ENCODE measurements at regions not wholly inside any gene's neighbourhood (a gene's known extent, or its start where the extent isn't known, plus 50 kb on each side); places are given as distances from the start of the nearest gene placed in this dataset.

DNA sequence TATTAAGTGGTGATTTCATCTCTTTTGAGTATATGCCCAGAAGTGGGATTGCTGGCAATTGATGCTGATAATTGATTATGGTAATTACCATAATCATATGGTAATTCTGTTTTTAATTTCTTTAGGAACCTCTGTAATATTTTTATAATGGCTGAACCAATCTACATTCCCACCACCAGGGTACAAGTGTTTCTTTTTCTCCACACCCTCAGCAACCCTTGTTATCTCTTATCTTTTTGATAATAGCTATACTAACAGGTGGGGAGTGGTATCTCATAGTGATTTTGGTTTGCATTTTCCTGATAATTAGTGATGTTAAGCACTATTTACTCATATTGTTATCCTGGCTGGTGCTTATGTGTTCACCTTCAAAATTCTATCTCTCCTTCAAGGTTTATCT lies 212.6 kb downstream of the FMR1NB start:
- no peak for TF ChIP-seq ZFX (IDR thresholded peaks at IDR 0.05; ENCODE audit: borderline replicate concordance)
- TF ChIP-seq, protein P1, sequence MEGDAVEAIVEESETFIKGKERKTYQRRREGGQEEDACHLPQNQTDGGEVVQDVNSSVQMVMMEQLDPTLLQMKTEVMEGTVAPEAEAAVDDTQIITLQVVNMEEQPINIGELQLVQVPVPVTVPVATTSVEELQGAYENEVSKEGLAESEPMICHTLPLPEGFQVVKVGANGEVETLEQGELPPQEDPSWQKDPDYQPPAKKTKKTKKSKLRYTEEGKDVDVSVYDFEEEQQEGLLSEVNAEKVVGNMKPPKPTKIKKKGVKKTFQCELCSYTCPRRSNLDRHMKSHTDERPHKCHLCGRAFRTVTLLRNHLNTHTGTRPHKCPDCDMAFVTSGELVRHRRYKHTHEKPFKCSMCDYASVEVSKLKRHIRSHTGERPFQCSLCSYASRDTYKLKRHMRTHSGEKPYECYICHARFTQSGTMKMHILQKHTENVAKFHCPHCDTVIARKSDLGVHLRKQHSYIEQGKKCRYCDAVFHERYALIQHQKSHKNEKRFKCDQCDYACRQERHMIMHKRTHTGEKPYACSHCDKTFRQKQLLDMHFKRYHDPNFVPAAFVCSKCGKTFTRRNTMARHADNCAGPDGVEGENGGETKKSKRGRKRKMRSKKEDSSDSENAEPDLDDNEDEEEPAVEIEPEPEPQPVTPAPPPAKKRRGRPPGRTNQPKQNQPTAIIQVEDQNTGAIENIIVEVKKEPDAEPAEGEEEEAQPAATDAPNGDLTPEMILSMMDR (IDR thresholded peaks at IDR 0.05): no peak

DNA sequence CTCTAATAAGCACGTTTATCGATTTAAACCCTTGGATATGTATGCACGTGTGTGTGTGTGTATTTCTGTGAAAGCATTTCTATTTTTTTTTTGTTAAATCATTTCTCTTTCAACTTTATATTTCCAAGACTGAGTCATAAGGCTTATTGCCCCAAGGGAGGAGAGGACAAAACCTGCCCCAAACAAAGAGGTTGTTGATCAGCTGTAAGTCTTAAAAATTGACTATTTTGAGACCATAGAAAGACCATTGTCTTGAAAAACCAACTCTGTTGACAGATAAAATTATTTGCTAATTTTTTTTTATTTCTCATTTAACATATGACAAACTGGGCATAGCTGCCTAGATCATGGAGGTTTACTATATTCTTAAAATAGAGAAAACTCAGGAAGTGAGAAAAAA lies 222.4 kb downstream of the FMR1NB start:
- no peak overlapping the region for H3K27ac ChIP-seq
- no peak for TF ChIP-seq ZFX (IDR thresholded peaks at IDR 0.05; ENCODE audit: borderline replicate concordance)
- TF ChIP-seq, protein P1 (IDR thresholded peaks at IDR 0.05): no peak

More for the DNA sequence above, 212.6 kb downstream of the FMR1NB start:
- no peak overlapping the region for H3K27ac ChIP-seq

DNA sequence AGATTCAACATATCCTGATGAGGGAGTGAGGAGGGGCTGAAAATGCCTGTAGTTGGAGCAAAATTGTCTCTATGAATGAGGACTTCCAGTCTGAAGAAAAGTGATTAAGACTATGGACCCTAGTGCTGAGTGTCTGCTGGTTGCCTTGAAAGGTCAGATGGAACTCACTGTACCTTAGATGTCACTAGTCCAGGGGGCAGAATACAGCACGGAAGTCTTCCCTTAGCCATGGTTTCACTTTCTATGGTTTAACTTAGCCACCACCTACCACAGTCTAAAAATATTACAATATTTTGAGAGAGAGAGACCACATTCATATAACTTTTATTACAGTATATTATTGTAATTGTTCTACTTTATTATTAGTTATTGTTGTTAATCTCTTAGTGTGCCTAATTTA lies 223.1 kb downstream of the FMR1NB start:
- TF ChIP-seq, protein P1 (IDR thresholded peaks at IDR 0.05): no peak
- no peak for TF ChIP-seq ZFX (IDR thresholded peaks at IDR 0.05; ENCODE audit: borderline replicate concordance)
- no peak overlapping the region for H3K27ac ChIP-seq

- H3K27ac ChIP-seq: no peak overlapping the region
- TF ChIP-seq ZFX (IDR thresholded peaks at IDR 0.05; ENCODE audit: borderline replicate concordance): no peak
- TF ChIP-seq, protein P1 (IDR thresholded peaks at IDR 0.05): no peak
Observed at GRCh38 chrX:148214786-148215185, 233.6 kb downstream of the FMR1NB start.

DNA sequence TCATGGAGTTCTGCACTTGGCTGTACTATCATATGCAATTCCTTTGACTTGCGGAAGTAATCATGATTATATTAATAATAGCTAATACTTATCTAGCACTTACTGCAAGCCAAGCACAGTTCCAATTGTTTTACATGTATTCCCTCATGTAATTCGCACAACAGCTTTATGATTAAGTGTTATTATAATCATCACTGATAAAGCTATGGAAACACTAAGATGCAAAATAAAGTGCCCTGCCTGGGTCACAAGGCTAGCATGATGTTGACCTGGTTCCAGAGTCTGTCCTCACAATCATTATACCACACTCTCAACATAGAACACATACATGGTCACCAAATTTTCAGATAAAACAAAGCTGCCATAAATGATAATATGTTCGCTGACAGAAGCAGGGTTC lies 234.6 kb downstream of the FMR1NB start:
- no peak overlapping the region for H3K27ac ChIP-seq
- no peak for TF ChIP-seq ZFX (IDR thresholded peaks at IDR 0.05; ENCODE audit: borderline replicate concordance)
- TF ChIP-seq, protein P1 (IDR thresholded peaks at IDR 0.05): no peak

DNA sequence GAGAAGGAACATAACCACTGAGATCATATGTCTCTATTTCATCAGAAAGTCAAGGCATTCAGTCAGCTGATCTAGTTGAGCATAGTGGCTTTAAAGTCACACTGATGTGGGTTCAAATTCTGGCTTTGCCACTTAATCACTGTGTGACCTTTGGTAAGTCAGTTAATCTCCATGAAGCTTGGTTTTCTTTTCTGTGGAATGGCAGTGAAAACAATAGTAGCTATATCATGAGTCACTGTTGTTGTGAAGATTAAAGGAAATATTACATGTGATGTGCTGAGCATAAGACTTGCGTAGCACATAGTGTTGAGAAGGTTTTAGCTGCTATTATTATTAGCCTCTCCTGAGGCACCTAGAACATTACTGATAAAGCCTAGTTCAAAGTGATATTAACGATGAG lies 242.2 kb downstream of the FMR1NB start:
- no peak for TF ChIP-seq ZFX (IDR thresholded peaks at IDR 0.05; ENCODE audit: borderline replicate concordance)
- TF ChIP-seq, protein P1 (IDR thresholded peaks at IDR 0.05): no peak
- H3K27ac ChIP-seq: no peak overlapping the region

DNA sequence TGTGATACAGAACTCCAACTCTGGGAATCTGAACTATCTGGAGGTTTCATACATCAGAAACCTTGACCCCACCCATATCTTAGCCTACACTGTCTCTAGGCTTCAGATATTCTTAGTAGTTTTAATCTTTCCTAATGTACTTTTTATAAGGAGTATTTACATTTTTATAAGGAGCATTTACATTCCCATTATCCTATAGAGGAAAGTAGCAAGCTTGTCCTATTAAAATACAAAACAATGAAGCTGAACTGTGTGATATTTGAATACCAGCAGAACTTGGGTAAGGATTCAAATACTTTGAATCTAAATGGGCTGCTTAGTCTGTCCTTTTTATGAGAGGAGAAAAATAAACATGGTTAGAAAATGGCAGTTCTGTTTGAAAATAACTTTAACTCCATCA lies 247.4 kb downstream of the FMR1NB start:
- no peak overlapping the region for H3K27ac ChIP-seq
- TF ChIP-seq, protein P1 (IDR thresholded peaks at IDR 0.05): no peak
- TF ChIP-seq ZFX (IDR thresholded peaks at IDR 0.05; ENCODE audit: borderline replicate concordance): no peak

All from 22Rv1 (cell line).